IgD-negative memory B cell (primary cell): ENCODE measurements at regions not wholly inside any gene's neighbourhood (a gene's known extent, or its start where the extent isn't known, plus 50 kb on each side); places are given as distances from the start of the nearest gene placed in this dataset.

Experiments used
- H3K27ac Mint-ChIP-seq, 3 donors: one replicate each; pipeline ENCODE4 v1.8.0; 2020 to 2022; ENCODE audit warnings: mild to moderate bottlenecking in 3 of 3, mixed read lengths in 3 of 3, moderate library complexity in 1 of 3
- H3K27me3 Mint-ChIP-seq: one replicate; pipeline ENCODE4 v1.8.0; 2021; ENCODE audit warnings: mixed read lengths
- H3K36me3 Mint-ChIP-seq: one replicate; pipeline ENCODE4 v1.8.0; 2020; ENCODE audit warnings: mild to moderate bottlenecking, mixed read lengths
- H3K4me1 Mint-ChIP-seq, 3 donors: one replicate each; pipeline ENCODE4 v1.8.0; 2020 to 2022; ENCODE audit warnings: mixed read lengths in 3 of 3, mild to moderate bottlenecking in 1 of 3
- H3K4me3 Mint-ChIP-seq, 4 donors: one replicate each; pipeline ENCODE4 v1.8.0; 2020 to 2022; ENCODE audit warnings: mild to moderate bottlenecking in 4 of 4, mixed read lengths in 4 of 4, moderate library complexity in 3 of 4
- H3K9me3 Mint-ChIP-seq, 3 donors: one replicate each; pipeline ENCODE4 v1.8.0; 2020 to 2021; ENCODE audit warnings: mixed read lengths in 3 of 3, mild to moderate bottlenecking in 1 of 3

DNA sequence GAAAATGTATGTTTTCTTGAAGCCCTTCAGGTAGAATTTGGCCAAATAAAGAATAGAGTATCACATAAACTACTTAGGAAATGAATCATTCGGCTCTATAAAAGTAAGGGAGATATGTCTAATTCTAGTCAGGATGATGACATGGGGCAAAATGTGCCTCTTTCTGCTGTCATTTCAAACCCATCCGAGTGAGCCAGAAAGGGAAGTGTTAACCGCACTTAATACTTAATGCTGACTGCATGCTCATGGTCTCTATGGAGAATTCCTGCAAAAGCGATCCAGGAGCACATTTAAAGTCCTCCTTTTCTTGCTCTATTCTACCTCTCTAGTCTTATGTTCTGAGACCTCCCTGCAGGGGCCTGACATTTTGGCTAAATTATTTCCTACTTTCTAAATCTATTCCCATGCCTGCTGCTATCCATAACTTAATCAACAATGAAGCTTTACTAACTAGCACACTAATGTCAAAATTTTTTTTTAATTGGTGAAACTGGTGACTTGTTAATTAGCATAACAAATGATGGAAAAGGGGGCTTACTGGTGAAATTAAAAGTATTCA is 127.4 kb downstream of the CDC42EP3 start:
- Mint-ChIP-seq H3K9me3 (peaks cover 0 to 2% (median 2%) of the 10 kb centered on the region in 3 donors), H3K4me1 (peaks cover 6 to 23% (median 11%) of the 10 kb centered on the region in 3 donors), H3K4me3 (peak overlapping the region in 1 of 4 donors; percentile 7), H3K36me3 (no peaks in the 10 kb centered on the region), H3K27me3 (no peaks in the 10 kb centered on the region), H3K27ac (no peak overlapping the region)

GRCh38 chr2:37544591-37545031 is 126.8 kb downstream of the CDC42EP3 start:
- Mint-ChIP-seq H3K36me3 (no peaks in the 10 kb centered on the region), H3K4me3 (no peak overlapping the region), H3K4me1 (peaks cover 9 to 24% (median 13%) of the 10 kb centered on the region in 3 donors), H3K9me3 (peaks cover 0 to 2% (median 0%) of the 10 kb centered on the region in 3 donors), H3K27ac (no peak overlapping the region), H3K27me3 (no peaks in the 10 kb centered on the region)

DNA sequence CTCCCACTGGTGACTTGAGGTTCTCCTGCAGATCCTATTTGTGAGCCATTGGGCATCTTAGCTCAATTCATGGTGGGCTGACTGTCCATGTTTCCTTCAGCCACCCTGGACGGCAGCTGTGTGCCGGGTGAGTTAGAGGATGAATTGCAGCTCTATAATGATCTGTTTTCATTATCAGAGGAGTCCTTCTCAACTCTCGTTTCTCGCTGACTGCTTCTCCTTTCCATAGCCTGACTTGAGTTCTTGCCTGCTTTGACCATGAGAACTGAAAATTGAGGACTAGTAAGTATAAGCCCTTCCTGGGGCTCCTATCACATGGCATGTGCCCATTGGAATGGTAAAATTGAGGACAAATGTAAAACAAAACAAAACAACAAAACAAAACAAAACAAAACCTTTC is 121.8 kb downstream of the CDC42EP3 start:
- H3K27me3 Mint-ChIP-seq = no peaks in the 10 kb centered on the region
- no peak overlapping the region for H3K27ac Mint-ChIP-seq
- peaks cover 26 to 30% (median 27%) of the 10 kb centered on the region in 3 donors for H3K4me1 Mint-ChIP-seq
- no peaks in the 10 kb centered on the region for H3K36me3 Mint-ChIP-seq
- H3K9me3 Mint-ChIP-seq = peaks cover 0 to 2% (median 0%) of the 10 kb centered on the region in 3 donors
- H3K4me3 Mint-ChIP-seq = peak overlapping the region in 1 of 4 donors; percentile 23

DNA sequence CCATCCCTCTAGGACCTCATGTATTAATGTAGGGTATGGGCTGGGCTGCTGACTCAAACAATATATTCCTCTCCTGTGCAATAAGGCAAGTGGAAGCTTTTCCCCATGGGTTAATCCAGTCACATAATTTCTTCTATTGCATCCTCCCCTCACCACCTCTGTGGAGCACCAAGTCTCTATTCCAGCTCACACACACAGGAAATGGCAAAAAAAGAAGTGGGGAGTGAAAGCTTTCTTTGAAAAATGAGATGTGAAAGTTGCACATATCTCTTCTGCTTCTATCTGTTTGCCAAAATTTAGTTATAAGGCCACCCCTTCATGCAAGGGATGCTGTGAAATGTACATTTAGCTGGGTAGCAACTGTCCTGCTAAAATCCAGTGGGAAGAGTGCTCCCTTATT is 121.3 kb downstream of the CDC42EP3 start:
- H3K36me3 Mint-ChIP-seq = no peaks in the 10 kb centered on the region
- peaks cover 21 to 27% (median 22%) of the 10 kb centered on the region in 3 donors for H3K4me1 Mint-ChIP-seq
- H3K4me3 Mint-ChIP-seq = peak overlapping the region in 1 of 4 donors; percentile 76
- H3K27ac Mint-ChIP-seq = no peak overlapping the region
- H3K9me3 Mint-ChIP-seq = peaks cover 0 to 2% (median 0%) of the 10 kb centered on the region in 3 donors
- no peaks in the 10 kb centered on the region for H3K27me3 Mint-ChIP-seq

DNA sequence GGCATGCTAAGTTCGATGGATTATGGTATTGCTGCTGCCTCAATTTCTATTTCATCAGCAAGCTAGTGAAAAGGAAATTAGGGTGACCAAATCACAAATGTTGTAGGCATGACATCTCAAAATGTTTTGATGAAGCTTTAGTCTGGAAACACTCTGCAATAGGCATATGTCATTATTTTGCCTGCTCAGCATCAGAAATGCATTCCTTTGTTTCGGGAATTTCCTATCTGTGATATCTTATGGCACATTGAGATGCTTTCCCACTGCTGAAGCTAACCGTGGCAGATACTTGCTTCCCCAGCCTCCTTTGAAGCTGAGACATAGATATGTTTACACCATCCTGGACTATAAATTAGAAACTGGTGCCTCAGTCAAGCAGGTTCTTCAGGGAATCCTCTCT is 119.7 kb downstream of the CDC42EP3 start:
- peaks cover 11 to 24% (median 21%) of the 10 kb centered on the region in 3 donors for H3K4me1 Mint-ChIP-seq
- no peaks in the 10 kb centered on the region for H3K36me3 Mint-ChIP-seq
- no peak overlapping the region for H3K27ac Mint-ChIP-seq
- H3K9me3 Mint-ChIP-seq = peaks cover 0 to 2% (median 0%) of the 10 kb centered on the region in 3 donors
- H3K4me3 Mint-ChIP-seq = no peak overlapping the region
- H3K27me3 Mint-ChIP-seq = no peaks in the 10 kb centered on the region

DNA sequence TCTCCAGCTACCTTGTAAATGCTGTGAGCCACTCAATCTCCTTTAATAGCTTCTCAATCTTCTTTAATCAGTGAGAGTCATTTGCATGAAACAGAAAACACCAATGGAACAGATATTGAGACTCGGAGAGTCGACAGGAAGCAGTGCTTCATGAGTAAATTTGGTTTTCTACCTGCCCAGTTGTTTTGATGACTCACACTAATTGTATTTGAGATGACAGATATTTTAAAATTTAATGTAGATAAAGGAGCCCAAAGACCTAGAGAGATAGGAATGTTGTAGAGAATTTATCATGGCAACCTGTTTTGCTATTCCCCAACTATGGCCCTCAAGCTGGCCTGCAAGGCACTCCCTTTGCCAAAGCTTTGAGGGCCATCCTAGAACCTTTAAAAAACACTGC is 119.1 kb downstream of the CDC42EP3 start:
- Mint-ChIP-seq H3K36me3 (no peaks in the 10 kb centered on the region), H3K27ac (no peak overlapping the region), H3K27me3 (no peaks in the 10 kb centered on the region), H3K9me3 (peaks cover 0 to 2% (median 0%) of the 10 kb centered on the region in 3 donors), H3K4me3 (no peak overlapping the region), H3K4me1 (peaks cover 16 to 29% (median 24%) of the 10 kb centered on the region in 3 donors)

GRCh38 chr2:37553411-37554154 is 117.9 kb downstream of the CDC42EP3 start:
- no peaks in the 10 kb centered on the region for H3K27me3 Mint-ChIP-seq
- H3K9me3 Mint-ChIP-seq = peaks cover 0 to 2% (median 0%) of the 10 kb centered on the region in 3 donors
- H3K36me3 Mint-ChIP-seq = no peaks in the 10 kb centered on the region
- H3K4me3 Mint-ChIP-seq = no peak overlapping the region
- H3K27ac Mint-ChIP-seq = no peak overlapping the region
- H3K4me1 Mint-ChIP-seq = peaks cover 24 to 38% (median 29%) of the 10 kb centered on the region in 3 donors

DNA sequence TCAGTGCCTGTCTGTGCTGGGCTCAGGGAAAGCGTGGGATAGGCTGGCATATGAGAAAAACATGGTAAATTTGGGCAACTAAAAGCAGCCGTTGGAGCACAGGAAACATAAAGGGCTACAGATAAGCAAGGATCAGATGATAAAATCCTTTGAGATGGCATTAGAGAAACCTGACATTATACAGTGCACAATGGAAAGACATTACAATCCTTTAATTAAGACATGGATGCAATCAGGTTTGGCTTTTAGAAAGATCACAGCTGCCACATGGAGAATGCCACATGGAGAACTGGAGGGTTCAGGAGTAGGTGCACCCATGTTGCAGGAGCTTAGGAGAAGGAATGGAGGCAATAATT is 117.3 kb downstream of the CDC42EP3 start:
- no peaks in the 10 kb centered on the region for H3K9me3 Mint-ChIP-seq
- no peaks in the 10 kb centered on the region for H3K27me3 Mint-ChIP-seq
- peaks cover 28 to 42% (median 32%) of the 10 kb centered on the region in 3 donors for H3K4me1 Mint-ChIP-seq
- H3K36me3 Mint-ChIP-seq = no peaks in the 10 kb centered on the region
- H3K4me3 Mint-ChIP-seq = no peak overlapping the region
- H3K27ac Mint-ChIP-seq = no peak overlapping the region

DNA sequence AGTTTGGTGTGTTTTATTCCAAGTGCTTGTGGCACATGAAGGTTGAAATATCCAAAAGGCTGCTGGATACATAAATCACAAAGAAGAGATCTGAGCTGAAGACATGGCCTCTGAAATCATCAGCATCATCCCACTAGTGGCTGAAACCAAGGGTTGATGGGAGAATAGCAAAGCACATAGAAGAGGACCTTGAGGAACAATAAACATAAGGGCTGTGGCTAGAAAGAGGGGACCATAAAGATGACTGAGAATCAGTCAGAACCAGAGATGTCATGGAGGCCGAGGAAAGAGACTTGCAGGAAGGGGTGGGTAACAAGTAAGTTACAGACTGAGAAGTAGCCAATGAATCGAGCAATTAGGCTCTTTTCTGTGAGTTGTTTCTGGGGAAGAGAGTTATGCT is 116.8 kb downstream of the CDC42EP3 start:
- H3K27me3 Mint-ChIP-seq = no peaks in the 10 kb centered on the region
- H3K4me3 Mint-ChIP-seq = no peak overlapping the region
- H3K9me3 Mint-ChIP-seq = no peaks in the 10 kb centered on the region
- H3K27ac Mint-ChIP-seq = no peak overlapping the region
- peaks cover 26 to 41% (median 29%) of the 10 kb centered on the region in 3 donors for H3K4me1 Mint-ChIP-seq
- H3K36me3 Mint-ChIP-seq = no peaks in the 10 kb centered on the region

DNA sequence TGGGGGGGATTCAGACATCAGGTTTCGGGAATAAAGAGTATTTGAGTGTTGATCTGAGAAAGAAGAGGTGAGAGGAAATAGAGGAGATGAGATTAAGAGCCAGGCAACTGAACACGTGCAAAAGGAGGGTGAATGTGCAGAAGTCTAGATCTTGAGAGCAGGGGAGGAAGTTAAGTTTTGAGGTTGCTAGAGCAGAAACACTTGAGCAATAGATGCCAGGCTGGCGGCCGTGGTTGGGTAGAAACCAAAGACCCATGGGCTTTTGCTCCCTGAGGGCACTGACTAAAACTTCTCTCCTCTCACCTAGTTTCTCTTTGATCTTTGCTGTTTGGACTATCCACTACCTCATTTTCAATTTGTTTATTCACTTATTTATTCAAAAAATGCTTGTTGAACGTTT is 116.0 kb downstream of the CDC42EP3 start:
- Mint-ChIP-seq H3K9me3 (no peaks in the 10 kb centered on the region), H3K4me1 (peaks cover 22 to 34% (median 26%) of the 10 kb centered on the region in 3 donors), H3K4me3 (no peak overlapping the region), H3K36me3 (no peaks in the 10 kb centered on the region), H3K27me3 (no peaks in the 10 kb centered on the region), H3K27ac (no peak overlapping the region)

DNA sequence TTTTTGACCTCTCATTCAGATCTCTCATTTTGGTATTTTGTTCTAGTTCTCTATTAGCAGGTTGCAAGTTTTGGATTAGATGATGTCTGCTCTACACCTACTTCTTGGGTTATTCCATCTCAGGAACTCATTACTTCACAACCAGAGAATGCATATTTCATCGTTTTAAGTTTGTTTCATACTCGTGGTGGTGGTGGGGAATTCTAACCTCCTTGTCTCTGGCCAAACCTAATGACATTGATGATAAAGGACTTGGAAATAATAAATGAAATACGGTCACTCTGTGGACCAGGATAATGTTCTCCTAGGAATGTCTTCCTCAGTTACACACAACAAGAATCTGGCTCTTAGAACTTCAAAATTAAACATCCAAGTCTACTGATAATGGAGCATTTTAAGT is 115.2 kb downstream of the CDC42EP3 start:
- Mint-ChIP-seq H3K9me3 (no peaks in the 10 kb centered on the region), H3K4me3 (no peak overlapping the region), H3K36me3 (no peaks in the 10 kb centered on the region), H3K27me3 (no peaks in the 10 kb centered on the region), H3K4me1 (peaks cover 24 to 35% (median 25%) of the 10 kb centered on the region in 3 donors), H3K27ac (no peak overlapping the region)

GRCh38 chr2:37558623-37559022 is 112.8 kb downstream of the CDC42EP3 start:
- Mint-ChIP-seq H3K4me3 (peak overlapping the region in 2 of 4 donors; percentile 67 to 79), H3K36me3 (no peaks in the 10 kb centered on the region), H3K9me3 (peaks cover 0 to 1% (median 0%) of the 10 kb centered on the region in 3 donors), H3K4me1 (peaks cover 19 to 36% (median 32%) of the 10 kb centered on the region in 3 donors), H3K27me3 (no peaks in the 10 kb centered on the region), H3K27ac (peak overlapping the region; percentile 1 to 59 (median 38))

DNA sequence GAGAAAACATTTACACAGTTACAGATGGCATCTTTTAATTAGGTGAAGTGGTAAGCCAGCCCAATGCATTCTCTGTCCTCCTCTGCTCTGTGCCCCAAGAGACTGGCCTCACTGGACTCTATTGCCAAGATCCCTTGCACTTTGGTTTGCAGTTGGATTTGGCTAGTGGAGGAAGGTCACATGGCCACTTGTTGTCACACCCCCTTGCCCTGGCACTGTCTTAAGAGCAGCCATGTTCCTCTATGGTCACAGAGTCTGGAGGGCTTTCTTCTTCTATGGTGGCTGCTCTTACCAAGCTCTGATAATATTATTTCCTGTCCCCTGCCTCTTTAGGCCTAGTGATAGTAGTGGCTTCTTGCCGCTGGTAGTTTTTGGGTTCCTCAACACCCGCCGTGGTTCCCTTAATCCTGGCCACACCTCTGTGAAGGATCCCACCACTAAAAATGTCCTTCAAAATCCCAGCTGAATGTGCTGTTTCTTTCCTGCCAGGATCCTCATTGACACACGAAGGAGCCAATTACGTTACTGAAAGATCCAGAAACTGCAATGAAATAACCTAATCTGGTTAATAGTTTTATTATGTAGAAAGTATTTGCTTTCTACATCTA is 111.1 kb downstream of the CDC42EP3 start:
- Mint-ChIP-seq H3K4me3 (no peak overlapping the region), H3K4me1 (peaks cover 19 to 36% (median 32%) of the 10 kb centered on the region in 3 donors), H3K9me3 (peaks cover 0 to 1% (median 0%) of the 10 kb centered on the region in 3 donors), H3K36me3 (no peaks in the 10 kb centered on the region), H3K27me3 (no peaks in the 10 kb centered on the region), H3K27ac (peak overlapping the region in 2 of 3 donors; percentile 45 to 63)

- no peaks in the 10 kb centered on the region for H3K27me3 Mint-ChIP-seq
- peaks cover 0 to 1% (median 0%) of the 10 kb centered on the region in 3 donors for H3K9me3 Mint-ChIP-seq
- H3K4me1 Mint-ChIP-seq = peaks cover 19 to 36% (median 32%) of the 10 kb centered on the region in 3 donors
- H3K36me3 Mint-ChIP-seq = no peaks in the 10 kb centered on the region
- peak overlapping the region in 1 of 4 donors; percentile 70 for H3K4me3 Mint-ChIP-seq
- peak overlapping the region in 2 of 3 donors; percentile 45 to 63 for H3K27ac Mint-ChIP-seq
Observed at GRCh38 chr2:37560863-37561614, 110.4 kb downstream of the CDC42EP3 start.
